Cardiac fibroblast (primary cell): ENCODE measurements at regions not wholly inside any gene's neighbourhood (a gene's known extent, or its start where the extent isn't known, plus 50 kb on each side); places are given as distances from the start of the nearest gene placed in this dataset.
"Not testable (repeated sequence)": the region's sequence is repeated elsewhere in the genome, so short reads cannot be mapped to it uniquely, and the experiment has no call there.

Experiments used
- DNase-seq, 2 donors: peaks; one replicate each; pipeline versions ENCODE4 v3.0.0 to v3.0.0-alpha.2; 2010; ENCODE audit warnings: low read depth in 2 of 2
- H3K4me3 ChIP-seq, 2 donors: replicated peaks in 1 of 2; 1 replicate in 1 of 2; 2 replicates in 1 of 2; pipeline ENCODE4 v1.5.1; 2011; ENCODE audit warnings: low read depth in 2 of 2, low read length in 2 of 2, mild to moderate bottlenecking in 2 of 2, moderate library complexity in 1 of 2
- CTCF ChIP-seq: IDR thresholded peaks from one replicate; pipeline ENCODE4 v1.5.1; 2011; ENCODE audit warnings: low read depth, mild to moderate bottlenecking, low read length, inconsistent platforms

GRCh38 chr14:83611491-83611890 lies 1918.5 kb upstream of the FLRT2 start:
- TF ChIP-seq CTCF = no peak
- H3K4me3 ChIP-seq = no peak overlapping the region
- DNase-seq = no peak

GRCh38 chr14:83611906-83612390 lies 1918.0 kb upstream of the FLRT2 start:
- no peak for TF ChIP-seq CTCF
- no peak overlapping the region for H3K4me3 ChIP-seq
- no peak for DNase-seq

GRCh38 chr14:83614956-83615355 lies 1915.0 kb upstream of the FLRT2 start:
- H3K4me3 ChIP-seq = no peak overlapping the region
- no peak for DNase-seq
- no peak for TF ChIP-seq CTCF

GRCh38 chr14:83624541-83624940 lies 1905.4 kb upstream of the FLRT2 start:
- H3K4me3 ChIP-seq = no peak overlapping the region
- TF ChIP-seq CTCF = no peak
- DNase-seq = no peak

- H3K4me3 ChIP-seq = no peak overlapping the region
- no peak for DNase-seq
- no peak for TF ChIP-seq CTCF
These were observed 1897.6 kb upstream of the FLRT2 start for GRCh38 chr14:83632375-83632774.

GRCh38 chr14:83638748-83639504 lies 1891.0 kb upstream of the FLRT2 start:
- DNase-seq = no peak
- no peak overlapping the region for H3K4me3 ChIP-seq
- TF ChIP-seq CTCF = no peak

- not testable (repeated sequence) for DNase-seq, H3K4me3 ChIP-seq
These were observed 1890.5 kb upstream of the FLRT2 start for GRCh38 chr14:83639505-83639875.
